Esophagus mucosa (tissue), 1 donor: ENCODE measurements at regions not wholly inside any gene's neighbourhood (a gene's known extent, or its start where the extent isn't known, plus 50 kb on each side); places are given as distances from the start of the nearest gene placed in this dataset.
"Not testable (repeated sequence)": the region's sequence is repeated elsewhere in the genome, so short reads cannot be mapped to it uniquely, and the experiment has no call there.

Experiments
- ATAC-seq: fragments of 200-7000 bp; cut with Tn5 transposase; one replicate; pipeline ENCODE4 v1.9.1; 2020
- donor health status: DM: yes; HTN: yes; CAD: no.

DNA sequence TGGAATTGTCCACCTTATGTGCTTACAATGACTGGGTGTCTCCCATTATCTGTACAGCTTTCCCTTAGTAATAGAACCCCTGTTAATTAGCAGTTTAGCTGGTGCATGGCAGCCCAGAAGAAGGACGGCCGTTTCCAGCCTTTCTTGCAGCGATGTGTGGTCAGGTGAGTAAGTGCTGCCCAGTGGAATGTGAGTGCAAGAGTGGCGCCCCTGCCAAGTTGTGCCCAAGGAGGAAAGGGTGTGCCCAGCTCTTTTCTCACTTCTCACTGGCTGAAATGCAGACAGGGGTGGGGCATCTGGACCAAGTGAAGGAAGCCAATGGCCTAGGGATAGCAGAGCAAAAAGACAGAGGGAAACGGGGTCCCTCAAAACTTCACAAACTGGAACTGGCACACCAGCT, 296.8 kb downstream of the PREX1 start:
- no peak for ATAC-seq

- no peak for ATAC-seq
These were observed 299.5 kb downstream of the PREX1 start for GRCh38 chr20:48528346-48528745.

- no peak for ATAC-seq
These were observed 300.0 kb downstream of the PREX1 start for GRCh38 chr20:48527771-48528170.

- ATAC-seq = no peak
These were observed 300.9 kb downstream of the PREX1 start for GRCh38 chr20:48526936-48527335.

DNA sequence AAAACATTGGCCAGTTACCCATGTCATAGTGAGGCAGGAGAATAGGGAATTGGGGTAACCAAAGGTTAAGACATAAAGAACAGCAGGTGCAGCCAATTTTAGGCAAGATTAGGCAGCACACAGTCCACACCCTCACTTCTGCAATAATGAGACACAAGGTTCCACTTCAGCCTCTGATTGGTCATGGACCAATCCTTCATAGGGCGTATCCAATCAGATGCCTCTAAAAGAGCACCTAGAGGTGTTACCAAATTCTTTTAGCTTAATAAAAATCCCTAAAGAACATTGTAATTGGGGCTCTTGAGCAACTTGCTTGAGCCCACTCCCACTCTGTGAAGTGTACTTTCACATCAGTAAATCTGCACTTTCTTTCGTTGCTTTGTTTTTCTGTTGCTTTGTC, 302.4 kb downstream of the PREX1 start:
- no peak for ATAC-seq

- no peak for ATAC-seq
These were observed 303.2 kb downstream of the PREX1 start for GRCh38 chr20:48524582-48524981.

DNA sequence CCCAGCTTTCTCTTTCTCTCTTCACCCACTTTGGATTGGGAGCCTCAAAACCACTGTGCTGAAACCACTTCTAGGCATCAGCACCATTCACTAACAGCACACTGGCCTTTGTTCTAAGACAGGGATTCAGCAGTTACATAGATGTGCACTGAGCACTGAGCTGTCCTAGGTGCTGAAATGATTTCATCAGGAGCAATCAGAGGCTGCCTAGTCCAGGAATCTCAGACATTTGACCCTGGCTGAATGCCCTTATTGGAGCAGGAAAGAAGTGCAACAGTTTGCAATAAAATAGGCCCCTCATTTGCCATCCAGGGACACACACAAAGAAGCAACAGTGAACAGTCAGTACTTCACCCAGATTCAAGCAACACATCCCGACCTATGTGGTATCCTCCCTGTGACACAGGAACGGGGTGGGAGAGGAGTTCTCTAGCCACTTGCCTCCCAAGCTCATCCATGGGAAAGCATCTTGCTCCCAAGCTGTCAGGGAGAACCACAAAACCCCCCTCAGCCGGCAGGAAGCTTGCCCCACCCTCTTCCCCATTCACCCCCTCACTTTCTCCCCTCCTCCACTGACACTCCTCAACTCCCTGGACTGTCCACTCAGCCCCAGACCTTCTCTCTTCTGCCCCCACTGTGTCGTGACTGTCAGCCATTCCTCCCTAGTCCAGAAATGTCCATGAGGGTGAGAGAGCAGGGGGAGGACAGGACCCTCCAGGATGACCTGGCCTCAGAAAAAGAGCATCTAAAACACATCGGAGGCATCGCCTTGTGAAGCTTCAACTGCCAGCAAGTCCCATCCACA, 304.4 kb downstream of the PREX1 start:
- ATAC-seq = peak; percentile 55

DNA sequence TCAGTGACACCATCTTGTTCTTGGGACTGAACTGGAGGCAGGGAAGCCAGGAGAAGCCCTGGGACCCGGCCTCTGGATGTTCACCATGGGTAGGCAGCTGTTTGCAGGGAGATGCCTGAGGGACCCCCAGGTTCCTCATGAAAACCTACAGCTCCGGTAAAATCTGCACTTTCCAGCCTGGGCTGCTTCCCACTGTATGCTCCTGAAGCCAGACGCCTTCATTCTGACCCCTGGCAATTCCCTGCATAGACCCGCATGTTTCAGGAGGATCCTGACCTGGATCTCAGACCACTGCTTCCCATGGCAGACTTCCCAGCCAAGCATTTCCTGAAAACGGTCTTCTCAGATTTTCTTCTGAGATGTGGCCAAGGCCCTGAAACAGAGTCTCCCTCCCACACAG, 306.7 kb downstream of the PREX1 start:
- ATAC-seq = no peak

GRCh38 chr20:48516196-48516595, 311.6 kb downstream of the PREX1 start:
- peak; percentile 39 for ATAC-seq

GRCh38 chr20:48514577-48514976, 313.2 kb downstream of the PREX1 start:
- ATAC-seq = not testable (repeated sequence)

DNA sequence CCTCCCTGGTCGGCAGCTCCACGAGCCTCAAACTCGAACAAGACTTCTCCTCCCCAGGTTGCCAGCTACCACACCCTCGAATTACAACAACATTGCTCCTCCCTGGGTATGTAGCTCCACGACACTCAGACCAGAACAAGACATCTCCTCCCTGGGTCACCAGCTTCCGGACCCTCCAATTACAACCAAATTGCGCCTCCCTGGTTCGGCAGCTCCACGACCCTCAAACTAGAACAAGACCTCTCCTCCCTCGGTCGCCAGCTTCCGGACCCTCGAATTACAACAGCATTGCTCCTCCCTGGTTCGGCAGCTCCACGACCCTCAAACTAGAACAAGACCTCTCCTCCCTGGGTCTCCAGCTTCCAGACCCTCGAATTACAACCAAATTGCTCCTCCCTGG, 315.3 kb downstream of the PREX1 start:
- not testable (repeated sequence) for ATAC-seq

GRCh38 chr20:48505066-48505465, 322.7 kb downstream of the PREX1 start:
- ATAC-seq = not testable (repeated sequence)

GRCh38 chr20:48503166-48503815, 324.5 kb downstream of the PREX1 start:
- no peak for ATAC-seq

GRCh38 chr20:48502758-48503157, 325.0 kb downstream of the PREX1 start:
- ATAC-seq = no peak

DNA sequence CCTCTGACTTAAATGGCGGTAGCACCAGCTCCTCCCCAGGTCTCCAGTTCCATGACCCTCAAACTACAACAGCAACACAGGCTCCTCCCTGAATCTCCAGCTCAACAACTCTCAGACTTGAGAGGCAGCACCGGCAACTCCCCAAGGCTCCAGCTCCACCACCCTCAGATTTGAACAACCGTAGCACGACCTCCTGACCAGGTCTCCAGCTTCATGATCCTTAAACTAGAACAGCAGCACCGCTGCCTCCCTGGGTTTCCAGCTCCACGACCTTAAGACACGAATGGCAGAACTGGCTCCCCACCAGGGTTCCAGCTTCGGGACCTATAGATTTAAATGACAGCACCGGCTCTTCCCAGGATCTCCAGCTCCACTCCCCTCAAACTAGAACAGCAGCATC, 325.8 kb downstream of the PREX1 start:
- no peak for ATAC-seq

DNA sequence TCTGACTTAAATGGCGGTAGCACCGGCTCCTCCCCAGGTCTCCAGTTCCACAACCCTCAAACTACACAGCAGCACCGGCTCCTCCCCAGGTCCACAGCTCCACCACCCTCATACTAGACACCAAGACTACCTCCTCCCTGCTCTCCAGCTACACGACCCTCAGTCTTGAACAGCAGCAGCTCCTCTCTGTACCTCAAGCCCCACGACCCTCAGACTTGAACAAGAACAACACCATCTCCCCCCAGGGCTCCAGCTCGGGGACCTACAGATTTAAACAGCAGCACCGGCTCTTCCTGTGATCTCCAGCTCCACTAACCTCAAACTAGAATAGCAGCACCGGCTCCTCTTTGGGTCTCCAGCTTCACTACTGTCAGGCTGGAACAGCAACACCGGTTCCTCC, 326.9 kb downstream of the PREX1 start:
- ATAC-seq = not testable (repeated sequence)

- ATAC-seq = not testable (repeated sequence)
These were observed 328.9 kb downstream of the PREX1 start for GRCh38 chr20:48498939-48499338.

DNA sequence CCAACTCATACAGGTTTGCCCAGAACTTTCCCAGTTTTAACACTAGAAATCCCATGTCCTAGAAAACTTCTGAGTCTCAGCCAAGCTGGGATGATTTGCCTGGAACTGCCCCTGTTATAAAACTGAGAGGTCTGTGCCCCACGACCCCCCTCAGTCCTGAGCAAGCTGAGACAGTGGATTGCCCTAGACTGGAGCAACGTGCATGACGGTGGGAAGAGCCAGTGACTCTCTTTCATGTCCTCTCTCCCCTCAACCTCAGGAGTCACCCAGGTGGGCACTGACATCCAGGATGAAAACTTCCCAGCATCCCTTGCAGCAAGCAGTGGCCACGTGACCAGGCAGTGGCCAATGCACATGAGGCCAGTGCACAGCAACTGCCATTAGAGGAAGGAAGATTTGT, 329.7 kb downstream of the PREX1 start:
- not testable (repeated sequence) for ATAC-seq

DNA sequence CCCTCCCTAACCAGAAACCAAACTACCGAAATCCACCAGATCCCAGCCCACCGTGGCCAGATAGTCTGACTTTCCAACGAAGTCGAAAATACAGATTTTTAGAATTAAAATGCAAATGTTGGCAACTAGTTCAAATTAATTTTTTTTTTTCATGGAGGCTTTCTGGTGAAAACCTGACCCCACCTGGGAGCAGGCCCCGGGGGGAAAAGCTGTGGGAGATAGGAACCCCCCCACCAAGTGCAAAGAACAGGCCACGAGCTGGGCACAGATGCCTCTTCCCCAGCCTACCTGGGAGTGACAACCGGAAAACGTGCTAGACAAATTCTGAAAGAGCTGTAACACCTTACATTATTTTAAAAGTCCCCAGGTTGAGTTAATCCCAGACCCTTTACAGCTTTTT, 333.8 kb downstream of the PREX1 start:
- ATAC-seq = no peak

DNA sequence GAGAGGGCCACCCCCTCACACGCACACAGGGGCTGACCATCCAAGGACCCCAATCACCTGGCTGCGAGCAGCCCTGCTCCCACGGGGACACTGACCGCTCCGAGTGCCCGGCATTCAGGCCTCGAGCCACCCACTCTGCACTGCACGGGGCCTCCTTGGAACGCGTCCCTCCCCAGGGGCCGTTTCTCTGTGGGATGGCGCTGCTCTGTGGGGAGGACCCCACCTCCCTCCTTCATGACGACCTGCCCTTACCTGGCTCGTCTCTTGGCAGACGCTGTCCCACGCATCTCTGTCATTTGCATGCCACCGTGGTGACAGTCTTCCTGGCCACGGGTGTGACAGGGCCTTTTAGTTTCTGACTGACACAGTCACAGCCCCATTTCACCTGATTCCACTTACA, 334.5 kb downstream of the PREX1 start:
- not testable (repeated sequence) for ATAC-seq

- ATAC-seq = no peak
These were observed 335.1 kb downstream of the PREX1 start for GRCh38 chr20:48492715-48493070.

- ATAC-seq = no peak
These were observed 335.6 kb downstream of the PREX1 start for GRCh38 chr20:48492015-48492714.

DNA sequence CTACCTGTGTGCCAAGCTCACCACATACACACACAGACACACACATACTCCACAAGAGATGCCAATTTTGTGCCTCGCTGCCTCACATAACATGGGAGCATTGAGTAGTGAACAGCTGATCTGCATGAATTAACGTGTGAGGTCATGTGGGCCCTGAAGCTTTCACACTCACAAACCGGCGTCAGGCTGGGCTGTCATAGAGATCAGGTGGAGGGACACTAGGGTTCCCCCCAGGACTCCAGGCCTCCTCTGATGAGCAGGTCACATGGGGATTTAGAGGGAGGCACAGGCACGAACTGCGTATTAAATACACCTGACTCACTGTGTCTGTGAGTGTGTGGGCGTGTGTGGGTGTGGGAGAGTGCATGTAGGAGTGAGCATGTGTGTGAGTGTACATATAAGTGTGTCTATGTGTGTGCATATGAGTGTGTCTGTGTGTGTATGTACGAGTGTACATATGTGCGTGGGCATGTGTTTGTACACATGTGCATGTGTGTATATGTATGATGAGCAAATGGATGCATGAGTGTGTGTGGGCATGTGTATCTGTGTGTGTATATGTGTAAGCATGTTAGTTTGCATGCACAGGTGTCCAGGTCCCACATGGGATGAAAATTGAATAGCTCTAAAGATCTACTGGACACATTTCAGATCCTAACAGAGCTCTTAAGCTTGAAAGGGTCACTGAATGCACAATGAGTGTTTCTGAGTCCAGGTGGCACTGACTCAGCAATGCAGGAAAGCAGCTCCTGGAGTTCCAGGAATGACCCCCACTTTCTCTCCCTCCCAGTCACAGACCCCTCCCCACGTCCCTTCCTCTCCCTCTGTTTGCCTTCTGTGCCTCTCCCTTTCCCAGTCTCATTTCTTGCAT, 336.6 kb downstream of the PREX1 start:
- ATAC-seq = no peak
